Stimulated activated CD4-positive, alpha-beta T cell treated with anti-CD3 and anti-CD28 coated beads, Interleukin-12 subunit alpha, Interleukin-12 subunit beta, amount 100 ng/mL, for 24 hours (primary cell): ENCODE measurements at regions not wholly inside any gene's neighbourhood (a gene's known extent, or its start where the extent isn't known, plus 50 kb on each side); places are given as distances from the start of the nearest gene placed in this dataset.
"Not testable (repeated sequence)": the region's sequence is repeated elsewhere in the genome, so short reads cannot be mapped to it uniquely, and the experiment has no call there.

ENCODE experiments used
- DNase-seq, 2 experiments: peaks; one replicate each; pipeline ENCODE4 v3.0.0-alpha.2; 2020; ENCODE audit warnings: low read depth in 2 of 2

DNA sequence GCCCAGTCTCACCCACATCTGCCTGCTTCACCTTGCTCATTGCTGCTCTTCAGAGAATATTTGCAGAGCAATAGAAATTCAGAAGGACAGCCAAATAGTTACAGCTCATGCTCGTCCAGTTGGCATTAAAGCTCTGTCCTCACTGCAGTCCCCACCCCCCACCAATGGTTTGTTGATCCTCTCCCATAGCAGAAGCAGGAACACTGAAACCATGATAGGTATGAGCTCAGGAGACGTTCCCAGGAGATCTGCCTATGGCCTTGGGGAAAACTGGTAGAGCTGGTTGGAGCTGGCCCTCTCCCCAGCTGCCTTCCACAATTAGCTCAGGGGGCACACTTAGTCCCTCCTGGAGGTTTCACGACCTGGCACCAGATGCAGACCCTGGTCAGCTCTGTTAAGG is 68.6 kb upstream of the KMT2C start:
- no peak for DNase-seq

DNA sequence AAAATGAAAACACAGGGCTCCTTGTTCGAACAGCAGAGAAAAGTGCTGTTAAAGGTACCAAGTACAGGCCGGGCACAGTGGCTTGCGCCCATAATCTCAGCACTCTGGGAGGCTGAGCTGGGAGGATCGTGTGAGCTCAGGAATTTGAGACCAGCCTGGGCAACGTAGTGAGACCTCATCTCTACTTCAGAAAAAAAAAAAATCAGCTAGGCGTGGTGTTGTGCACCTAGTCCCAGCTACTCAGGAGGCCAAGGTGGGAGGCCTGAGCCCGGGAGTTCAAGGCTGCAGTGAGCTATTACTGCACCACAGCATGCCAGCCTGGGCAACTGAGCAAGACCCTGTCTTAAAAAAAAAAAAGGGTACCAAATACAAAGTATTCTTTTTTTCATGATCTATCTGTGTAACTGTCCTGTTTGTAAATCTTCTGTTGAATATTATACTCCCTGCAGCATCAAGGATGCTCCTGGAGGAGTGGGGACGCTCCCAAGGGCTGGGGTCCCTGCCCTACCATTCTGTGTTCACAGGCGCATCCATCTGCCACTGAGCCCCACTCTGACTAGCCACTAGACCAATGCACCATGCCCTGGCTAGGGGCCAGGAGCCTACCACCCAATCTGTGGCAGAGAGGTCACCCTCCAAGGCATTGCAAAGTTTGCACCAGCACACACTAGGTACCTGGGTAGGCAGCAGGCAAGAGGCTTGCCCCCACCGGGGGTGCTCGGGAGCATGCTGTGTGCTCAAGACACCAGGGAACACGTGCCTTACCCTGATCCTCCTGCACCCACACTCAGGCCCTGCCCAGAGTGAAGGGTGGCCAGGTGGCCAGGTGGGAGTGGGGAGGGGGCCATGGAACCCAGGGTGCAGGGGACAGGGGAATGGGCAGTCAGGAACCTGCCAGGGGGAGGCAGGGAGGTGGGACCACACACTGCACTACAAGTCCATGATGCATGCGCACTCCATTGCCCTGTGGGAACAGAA is 67.3 kb upstream of the KMT2C start:
- DNase-seq, result no peak

DNA sequence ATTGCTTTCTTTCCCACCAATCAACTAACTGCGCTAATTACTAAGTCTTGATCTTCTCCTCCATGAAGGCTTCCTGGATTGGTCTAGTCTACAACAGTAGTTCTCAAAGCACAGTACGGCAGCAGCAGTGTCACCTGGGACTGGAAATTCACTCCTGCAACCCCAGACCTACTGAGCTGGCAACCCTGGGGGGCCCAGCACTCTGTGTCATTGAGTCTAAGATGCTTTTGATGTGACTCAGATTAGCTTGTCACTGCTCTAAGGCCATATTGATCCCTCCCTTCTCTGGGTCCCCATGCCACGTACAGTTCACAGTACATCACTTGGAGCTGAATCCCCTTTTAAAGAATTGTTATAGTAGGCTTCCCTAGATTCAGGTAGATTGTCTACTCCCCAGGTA is 65.7 kb upstream of the KMT2C start:
- DNase-seq, result no peak

DNA sequence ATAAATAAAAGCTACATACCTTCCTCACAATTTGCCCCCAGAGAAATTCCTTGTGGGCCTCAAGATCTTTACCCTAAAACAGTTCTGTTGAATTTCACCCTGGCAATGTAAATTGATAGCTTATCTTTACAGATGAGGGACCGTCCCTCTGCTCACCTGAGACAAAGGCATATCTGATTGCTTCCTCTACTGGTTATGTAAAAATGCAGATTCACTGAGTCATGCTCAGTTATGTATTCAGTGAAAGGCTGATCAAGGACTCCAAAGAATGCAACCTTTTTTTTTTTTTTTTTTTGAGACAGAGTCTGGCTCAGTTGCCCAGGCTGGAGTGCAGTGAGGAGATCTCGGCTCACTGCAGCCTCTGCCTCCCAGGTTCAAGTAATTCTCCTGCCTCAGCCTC is 64.2 kb upstream of the KMT2C start:
- DNase-seq, result not testable (repeated sequence)

DNA sequence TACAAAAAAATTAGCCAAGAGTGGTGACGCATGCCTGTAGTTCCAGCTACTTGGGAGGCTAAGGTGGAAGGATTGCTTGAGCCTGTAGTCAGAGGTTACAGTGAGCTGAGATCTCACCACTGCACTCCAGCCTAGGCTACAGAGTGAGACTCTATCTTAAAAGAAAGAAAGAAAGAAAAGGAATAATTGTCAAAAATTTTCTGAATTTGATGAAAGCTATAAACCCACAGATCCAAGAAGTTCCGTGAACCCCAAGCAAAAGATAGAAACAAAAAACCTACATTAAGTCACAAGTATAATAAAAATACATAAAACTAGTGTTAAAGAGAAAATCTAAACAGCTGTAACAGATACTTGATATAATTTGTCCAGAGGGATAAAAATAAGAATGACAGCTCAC is 60.1 kb upstream of the KMT2C start:
- no peak for DNase-seq

DNA sequence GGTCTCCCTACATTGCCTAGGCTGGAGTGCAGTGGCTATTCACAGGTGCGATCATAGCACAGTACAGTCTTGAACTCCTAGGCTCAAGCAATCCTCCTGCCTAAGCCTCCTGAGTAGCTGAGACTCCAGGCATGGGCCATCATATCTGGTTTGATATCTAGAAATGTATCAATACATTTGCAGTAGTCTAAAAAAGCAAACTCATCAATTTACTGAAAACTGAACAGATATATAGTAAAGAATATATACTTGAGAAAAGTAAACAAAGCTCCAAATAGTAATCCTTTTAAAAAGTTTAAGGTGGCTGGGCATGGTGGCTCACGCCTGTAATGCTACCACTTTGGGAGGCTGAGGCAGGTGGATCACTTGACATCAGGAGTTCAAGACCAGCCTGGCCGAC is 57.1 kb upstream of the KMT2C start:
- DNase-seq, result no peak

DNA sequence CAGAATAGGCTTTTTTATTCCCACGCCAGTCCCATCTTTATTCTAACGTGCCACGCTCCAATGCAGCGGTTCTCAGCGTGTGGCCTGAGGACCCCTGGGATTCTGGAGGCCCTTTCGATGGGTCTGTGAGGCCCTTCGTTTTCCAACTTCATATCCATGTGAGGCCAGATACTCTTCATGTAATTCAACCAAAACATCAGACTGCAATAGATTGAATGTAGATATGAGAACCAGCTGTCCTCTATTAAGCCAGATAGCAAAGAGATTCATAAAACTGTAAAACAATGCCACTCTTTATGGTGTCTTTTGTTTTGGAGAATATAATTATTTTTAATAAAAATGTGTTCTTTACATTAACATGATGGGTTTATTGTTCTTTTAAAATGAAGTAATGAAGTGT is 53.2 kb upstream of the KMT2C start:
- DNase-seq, result no peak

DNA sequence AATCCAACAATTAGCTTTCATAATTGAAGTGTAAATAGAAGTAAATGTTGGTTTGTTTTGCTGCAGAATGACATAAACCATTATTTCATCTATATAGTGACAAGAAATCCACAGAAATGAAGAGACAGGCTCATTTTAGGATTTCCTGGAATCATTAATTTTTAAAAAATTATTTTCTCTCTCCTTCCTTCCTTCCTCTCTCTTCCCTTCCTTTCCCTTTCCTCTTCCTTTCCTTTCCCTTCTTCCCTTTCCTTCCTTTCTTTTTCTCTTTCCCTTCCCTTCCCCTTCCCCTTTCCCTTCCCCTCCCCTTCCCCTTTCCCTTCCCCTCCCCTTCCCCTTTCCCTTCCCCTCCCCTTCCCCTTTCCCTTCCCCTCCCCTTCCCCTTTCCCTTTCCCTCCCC is 51.2 kb upstream of the KMT2C start:
- DNase-seq, result no peak

DNA sequence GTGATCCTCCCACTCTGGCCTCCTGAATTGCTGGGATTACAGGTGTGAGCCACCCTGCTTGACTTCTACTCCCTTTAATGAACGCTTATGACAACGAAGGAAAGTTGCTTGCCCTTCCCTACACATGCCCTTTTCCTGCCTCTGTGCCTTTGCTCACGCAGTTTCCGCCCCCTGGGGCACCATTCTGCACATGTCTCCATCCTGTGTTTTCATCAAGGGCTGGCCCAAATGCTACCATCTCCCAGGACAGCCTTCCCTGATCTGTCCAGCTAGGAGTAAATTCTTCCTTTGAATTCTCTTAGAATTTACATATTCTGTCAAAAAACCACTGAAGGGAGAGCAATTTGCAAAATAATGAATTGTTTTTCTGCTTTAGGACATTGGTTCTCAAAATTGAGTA is 50.0 kb upstream of the KMT2C start:
- DNase-seq, result no peak
